Endodermal cell (in vitro differentiated cells): ENCODE measurements at regions not wholly inside any gene's neighbourhood (a gene's known extent, or its start where the extent isn't known, plus 50 kb on each side); places are given as distances from the start of the nearest gene placed in this dataset.

Experiments used
- DNase-seq: peaks from one replicate; pipeline ENCODE4 v3.0.0-alpha.2; 2017
- H3K27ac ChIP-seq: 2 replicates; pipeline ENCODE4 v1.5.1; 2013; ENCODE audit warnings: mild to moderate bottlenecking, low read depth, low read length, moderate library complexity
- H3K27me3 ChIP-seq: 2 replicates; pipeline ENCODE4 v1.6.1; 2013; ENCODE audit warnings: mild to moderate bottlenecking, low read length, moderate library complexity; ENCODE audit not compliant: insufficient read depth, control insufficient read depth, poor library complexity, severe bottlenecking
- H3K36me3 ChIP-seq: 2 replicates; pipeline ENCODE4 v1.7.0; 2013; ENCODE audit warnings: mild to moderate bottlenecking, low read length, moderate library complexity; ENCODE audit not compliant: control insufficient read depth, insufficient read depth
- H3K4me1 ChIP-seq: one replicate; pipeline ENCODE4 v1.7.0; 2013; ENCODE audit warnings: low read length; ENCODE audit not compliant: control insufficient read depth, insufficient read depth
- H3K4me3 ChIP-seq: 2 replicates; pipeline ENCODE4 v1.5.1; 2013; ENCODE audit warnings: mild to moderate bottlenecking, low read length, moderate library complexity
- H3K9ac ChIP-seq: 2 replicates; pipeline ENCODE4 v1.6.1; 2013; ENCODE audit warnings: mild to moderate bottlenecking, low read length, moderate library complexity; ENCODE audit not compliant: poor library complexity, severe bottlenecking; ENCODE audit errors: extremely low read depth
- H3K9me3 ChIP-seq: 2 replicates; pipeline ENCODE4 v1.6.1; 2013; ENCODE audit warnings: mild to moderate bottlenecking, low read length, moderate library complexity; ENCODE audit not compliant: control insufficient read depth
- H3K27ac Mint-ChIP-seq: 2 replicates; pipeline ENCODE4 v1.8.0; 2020; ENCODE audit warnings: mixed read lengths
- H3K27me3 Mint-ChIP-seq: 2 replicates; pipeline ENCODE4 v1.8.0; 2021; ENCODE audit warnings: mild to moderate bottlenecking, mixed read lengths; ENCODE audit not compliant: insufficient read depth
- H3K36me3 Mint-ChIP-seq: 2 replicates; pipeline ENCODE4 v1.8.0; 2020; ENCODE audit warnings: low read depth, mixed read lengths
- H3K4me1 Mint-ChIP-seq: 2 replicates; pipeline ENCODE4 v1.8.0; 2020; ENCODE audit warnings: mixed read lengths
- H3K4me3 Mint-ChIP-seq: 2 replicates; pipeline ENCODE4 v1.8.0; 2020; ENCODE audit warnings: mild to moderate bottlenecking, moderate library complexity, mixed read lengths
- H3K9me3 Mint-ChIP-seq: 2 replicates; pipeline ENCODE4 v1.8.0; 2020; ENCODE audit warnings: mild to moderate bottlenecking, mixed read lengths
- CTCF ChIP-seq: fragments of 200-600 bp; sonication (generic); conservative IDR thresholded peaks from 2 replicates; pipeline ENCODE4 v1.5.0; 2021; ENCODE audit warnings: antibody characterized with exemption, mild to moderate bottlenecking
- WGBS, 2 experiments: methylation state at CpG; one replicate each; pipeline versions ENCODE4 v1.1.5 to v1.1.7; 2013; ENCODE audit warnings: missing lambda C conversion rate in 2 of 2, mixed read lengths in 1 of 2; ENCODE audit not compliant: insufficient coverage in 1 of 2, insufficient read length in 1 of 2; 5-methylcytosine and 5-hydroxymethylcytosine counted together

DNA sequence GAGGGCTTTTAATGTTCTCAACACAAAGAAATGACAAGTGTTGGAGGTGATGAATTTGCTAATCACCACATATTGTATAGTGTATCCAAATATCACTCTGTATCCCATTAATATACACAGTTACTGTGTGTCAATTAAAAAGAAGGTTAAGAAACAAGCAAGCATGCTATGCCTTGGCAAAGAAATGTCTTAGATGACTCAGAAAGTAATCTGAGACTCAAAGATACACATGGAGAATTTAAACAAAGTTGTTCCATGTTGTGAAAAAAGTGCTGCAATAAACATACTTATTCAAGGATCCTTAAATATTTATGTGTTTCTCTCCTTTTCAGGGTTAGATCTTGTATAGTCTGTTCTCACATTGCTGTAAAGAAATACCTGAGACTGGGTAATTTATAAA lies 300.9 kb downstream of the DHX35 start:
- Histone ChIP-seq H3K36me3 (no peaks in the 10 kb centered on the region), H3K4me3 (no peak overlapping the region), H3K27me3 (no peaks in the 10 kb centered on the region), H3K4me1 (no peaks in the 10 kb centered on the region), H3K27ac (no peak overlapping the region), H3K9ac (no peak overlapping the region), H3K9me3 (no peaks in the 10 kb centered on the region)
- Mint-ChIP-seq H3K36me3 (no peaks in the 10 kb centered on the region), H3K4me1 (no peaks in the 10 kb centered on the region), H3K27me3 (peaks cover 6% of the 10 kb centered on the region), H3K9me3 (no peaks in the 10 kb centered on the region), H3K4me3 (no peak overlapping the region), H3K27ac (no peak overlapping the region)
- TF ChIP-seq CTCF: no peak
- no peak for DNase-seq

GRCh38 chr20:39259808-39260207 lies 297.7 kb downstream of the DHX35 start:
- DNase-seq: no peak
- H3K4me1 Mint-ChIP-seq: no peaks in the 10 kb centered on the region
- no peaks in the 10 kb centered on the region for H3K9me3 Mint-ChIP-seq
- Histone ChIP-seq H3K4me3 (no peak overlapping the region), H3K9ac (no peak overlapping the region), H3K36me3 (no peaks in the 10 kb centered on the region), H3K9me3 (no peaks in the 10 kb centered on the region), H3K27me3 (no peaks in the 10 kb centered on the region), H3K27ac (no peak overlapping the region), H3K4me1 (no peaks in the 10 kb centered on the region)
- H3K4me3 Mint-ChIP-seq: no peak overlapping the region
- 86% methylated on average over 2 of the region's 2 CpGs; no CpG with 5 or more reads in 1 of the 2 experiments for WGBS, 2 experiments
- no peak for TF ChIP-seq CTCF
- no peak overlapping the region for H3K27ac Mint-ChIP-seq
- no peaks in the 10 kb centered on the region for H3K36me3 Mint-ChIP-seq
- peaks cover 4% of the 10 kb centered on the region for H3K27me3 Mint-ChIP-seq

GRCh38 chr20:39259010-39259803 lies 297.1 kb downstream of the DHX35 start:
- DNase-seq: no peak
- Mint-ChIP-seq H3K36me3 (no peaks in the 10 kb centered on the region), H3K27ac (no peak overlapping the region), H3K9me3 (no peaks in the 10 kb centered on the region), H3K27me3 (peaks cover 4% of the 10 kb centered on the region), H3K4me3 (no peak overlapping the region), H3K4me1 (no peaks in the 10 kb centered on the region)
- H3K27me3 ChIP-seq: no peaks in the 10 kb centered on the region
- H3K27ac ChIP-seq: no peak overlapping the region
- no peak overlapping the region for H3K9ac ChIP-seq
- TF ChIP-seq CTCF: no peak
- H3K36me3 ChIP-seq: no peaks in the 10 kb centered on the region
- H3K9me3 ChIP-seq: no peaks in the 10 kb centered on the region
- no peak overlapping the region for H3K4me3 ChIP-seq
- no peaks in the 10 kb centered on the region for H3K4me1 ChIP-seq
- 94 to 100% methylated on average over 2 to 6 of the region's 6 CpGs for WGBS, 2 experiments
